GM12872 (cell line): ENCODE measurements at regions not wholly inside any gene's neighbourhood (a gene's known extent, or its start where the extent isn't known, plus 50 kb on each side); places are given as distances from the start of the nearest gene placed in this dataset.

Source experiments
- TF ChIP-seq, protein P1 (sequence below): IDR thresholded peaks from 3 replicates; pipeline ENCODE4 v1.5.1; 2011; ENCODE audit warnings: low read depth, mild to moderate bottlenecking, low read length, moderate library complexity; ENCODE audit not compliant: insufficient read depth

DNA sequence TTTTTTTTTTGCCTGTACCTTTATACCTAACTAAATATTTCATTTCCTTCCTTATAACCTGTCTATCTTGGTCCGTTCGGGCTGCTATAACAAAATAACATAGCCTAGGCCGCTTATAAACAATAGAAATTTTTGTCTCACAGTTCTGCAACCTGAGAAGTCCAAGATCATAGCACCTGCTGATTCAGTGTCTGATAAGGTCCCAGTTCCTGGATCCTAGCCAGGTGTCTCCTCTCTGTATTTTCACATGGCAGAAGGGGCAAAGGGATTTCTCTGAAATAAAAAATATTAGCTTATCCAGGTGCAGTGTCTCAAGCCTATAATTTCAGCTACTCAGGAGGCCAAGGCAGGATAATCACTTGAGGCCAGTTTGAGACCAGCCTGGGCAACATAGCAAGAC is 1046.6 kb upstream of the USP15 start:
- TF ChIP-seq, protein P1, sequence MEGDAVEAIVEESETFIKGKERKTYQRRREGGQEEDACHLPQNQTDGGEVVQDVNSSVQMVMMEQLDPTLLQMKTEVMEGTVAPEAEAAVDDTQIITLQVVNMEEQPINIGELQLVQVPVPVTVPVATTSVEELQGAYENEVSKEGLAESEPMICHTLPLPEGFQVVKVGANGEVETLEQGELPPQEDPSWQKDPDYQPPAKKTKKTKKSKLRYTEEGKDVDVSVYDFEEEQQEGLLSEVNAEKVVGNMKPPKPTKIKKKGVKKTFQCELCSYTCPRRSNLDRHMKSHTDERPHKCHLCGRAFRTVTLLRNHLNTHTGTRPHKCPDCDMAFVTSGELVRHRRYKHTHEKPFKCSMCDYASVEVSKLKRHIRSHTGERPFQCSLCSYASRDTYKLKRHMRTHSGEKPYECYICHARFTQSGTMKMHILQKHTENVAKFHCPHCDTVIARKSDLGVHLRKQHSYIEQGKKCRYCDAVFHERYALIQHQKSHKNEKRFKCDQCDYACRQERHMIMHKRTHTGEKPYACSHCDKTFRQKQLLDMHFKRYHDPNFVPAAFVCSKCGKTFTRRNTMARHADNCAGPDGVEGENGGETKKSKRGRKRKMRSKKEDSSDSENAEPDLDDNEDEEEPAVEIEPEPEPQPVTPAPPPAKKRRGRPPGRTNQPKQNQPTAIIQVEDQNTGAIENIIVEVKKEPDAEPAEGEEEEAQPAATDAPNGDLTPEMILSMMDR: no peak

DNA sequence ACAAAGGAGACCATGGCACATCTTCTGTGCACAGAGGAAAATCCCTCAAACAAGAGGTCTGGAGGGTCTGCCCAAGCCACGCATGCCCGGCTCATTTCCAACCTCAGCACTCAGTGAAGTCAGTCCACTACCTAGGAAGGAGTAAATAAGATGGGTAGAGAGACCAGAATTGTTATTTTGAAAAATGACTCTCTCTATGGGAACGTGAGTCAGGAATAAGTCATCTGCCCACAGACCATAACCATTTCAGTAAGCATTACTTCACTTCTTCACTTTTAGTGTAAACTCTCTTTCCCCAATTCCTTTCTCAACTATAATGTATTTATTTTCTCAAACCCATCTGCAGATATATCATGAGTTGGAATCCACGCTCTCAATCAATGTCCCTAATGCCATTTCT is 1039.9 kb upstream of the USP15 start:
- TF ChIP-seq, protein P1: no peak

DNA sequence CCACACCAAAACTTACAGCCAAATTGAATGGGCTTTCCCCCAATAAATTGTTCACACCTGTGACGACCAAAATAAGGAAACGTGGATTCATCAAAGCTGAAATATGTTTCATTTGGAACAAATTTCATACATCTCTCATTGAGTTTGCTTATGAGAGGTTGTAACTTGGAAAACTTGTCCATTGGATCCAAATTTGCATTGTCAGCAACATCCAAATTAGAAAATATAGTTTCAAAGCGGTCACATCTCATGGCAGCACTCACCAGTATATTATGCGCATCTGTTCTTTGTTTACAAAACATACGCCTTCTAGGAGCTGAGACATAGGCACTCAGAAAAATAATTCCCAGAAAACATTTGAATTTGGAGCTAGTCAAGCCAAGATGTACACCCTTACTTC is 1028.2 kb upstream of the USP15 start:
- TF ChIP-seq, protein P1: no peak

DNA sequence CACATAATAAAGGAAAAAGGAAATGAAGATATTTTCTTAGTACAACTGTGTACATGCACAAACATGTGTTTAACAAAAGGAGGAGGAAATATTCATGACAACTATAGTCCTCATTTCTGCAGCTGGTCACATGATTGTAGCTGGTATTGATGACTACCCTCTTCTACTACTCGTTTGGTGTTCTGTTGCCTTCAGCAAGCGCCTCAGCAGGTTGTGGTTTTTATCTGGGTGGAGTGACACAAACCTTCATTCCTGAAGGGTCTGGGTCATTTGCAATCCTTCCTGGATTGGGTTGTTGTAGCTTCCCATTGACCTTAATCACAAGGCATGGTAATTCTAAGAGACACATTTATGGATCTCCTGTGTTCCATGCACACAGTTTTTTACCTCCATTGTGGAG is 1009.9 kb upstream of the USP15 start:
- TF ChIP-seq, protein P1: no peak

DNA sequence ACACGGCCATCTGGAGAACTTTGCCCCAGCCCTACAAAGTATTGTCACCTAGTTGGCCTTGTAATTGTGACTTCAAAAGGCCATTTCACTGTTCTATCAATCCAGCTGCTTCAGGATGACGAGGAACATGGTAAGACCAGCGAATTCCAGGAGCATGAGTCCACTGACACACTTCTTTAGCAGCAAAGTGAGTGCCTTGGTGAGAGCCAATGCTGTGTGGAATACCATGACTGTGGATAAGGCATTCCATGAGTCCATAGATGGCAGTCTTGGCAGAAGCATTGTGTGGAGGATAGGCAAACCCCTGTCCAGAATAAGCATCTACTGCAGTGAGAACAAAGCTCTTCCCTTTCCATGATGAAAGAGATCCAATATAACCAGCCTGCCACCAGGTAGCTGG is 1009.1 kb upstream of the USP15 start:
- TF ChIP-seq, protein P1: no peak

DNA sequence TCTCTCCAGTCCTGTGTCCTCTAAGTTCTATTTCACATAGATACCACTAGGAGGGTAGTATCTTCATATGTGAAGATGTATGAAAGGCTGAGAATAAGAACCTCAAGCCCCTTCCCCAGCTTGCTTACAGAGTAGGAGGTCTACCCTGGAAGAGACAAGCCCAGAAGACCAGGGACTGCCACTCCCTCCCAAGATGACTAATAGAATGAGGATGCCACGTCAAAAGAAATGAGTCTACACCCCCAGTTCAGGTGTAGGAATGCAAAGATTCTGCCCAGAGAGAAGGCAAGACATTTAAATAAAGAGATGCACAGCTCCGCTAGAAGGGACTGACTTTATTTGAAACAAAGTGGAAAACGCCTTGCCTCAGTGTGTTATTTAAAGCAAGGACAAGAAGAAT is 1006.0 kb upstream of the USP15 start:
- TF ChIP-seq, protein P1: no peak

DNA sequence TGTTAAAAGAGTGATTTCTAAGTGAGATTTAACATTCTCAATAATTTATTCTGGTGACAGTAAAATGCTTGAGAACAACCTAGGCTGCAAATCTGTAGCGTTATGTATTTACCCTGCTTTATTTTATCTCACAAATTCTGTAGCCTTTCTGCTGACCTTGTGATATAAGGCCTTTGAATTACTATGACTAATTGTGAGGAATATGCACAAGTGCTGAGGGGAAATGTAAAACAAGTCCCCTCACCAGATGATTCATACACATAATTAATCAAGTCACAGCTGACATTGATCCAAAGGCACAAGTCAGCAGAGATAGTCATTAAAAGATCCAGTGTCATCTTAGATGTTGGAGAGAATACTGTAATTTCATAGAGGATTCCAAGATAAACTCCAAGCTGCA is 992.7 kb upstream of the USP15 start:
- TF ChIP-seq, protein P1: no peak

DNA sequence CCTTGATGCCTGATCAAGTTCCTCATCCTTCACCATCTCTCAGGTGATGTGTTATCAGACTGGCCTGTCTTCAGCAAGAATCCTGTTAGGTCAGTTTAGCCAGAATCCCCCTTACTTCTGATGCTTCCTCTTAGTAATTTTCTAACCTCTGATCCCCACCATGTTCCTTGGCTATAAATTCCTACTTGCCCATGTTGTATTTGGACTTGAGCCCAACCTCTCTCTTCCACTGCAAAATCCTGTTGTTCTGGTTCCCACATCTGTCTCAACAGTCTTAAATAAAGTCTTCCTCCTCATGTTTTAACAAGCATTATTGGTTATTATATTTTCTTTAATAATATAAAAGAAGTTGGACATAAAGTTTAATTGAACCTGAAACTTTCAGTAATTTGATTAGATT is 987.8 kb upstream of the USP15 start:
- TF ChIP-seq, protein P1: no peak
